ENCODE measurements at regions not wholly inside any gene's neighbourhood (a gene's known extent, or its start where the extent isn't known, plus 50 kb on each side); places are given as distances from the start of the nearest gene placed in this dataset.
"Not testable (repeated sequence)": the region's sequence is repeated elsewhere in the genome, so short reads cannot be mapped to it uniquely, and the experiment has no call there.

- Histone ChIP-seq H3K27ac (no peak overlapping the region), H3K36me3 (no peaks in the 10 kb centered on the region), H3K27me3 (no peaks in the 10 kb centered on the region), H3K4me3 (replicated peaks in 1 of 3) (no peak overlapping the region), H3K9me3 (no peaks in the 10 kb centered on the region), H3K4me1 (no peaks in the 10 kb centered on the region)
- intact Hi-C loops (cut with DNase I) = no loop called here
- no peak for TF ChIP-seq POLR2A (IDR thresholded peaks at IDR 0.05)
- TF ChIP-seq CTCF (IDR thresholded peaks at IDR 0.05) = no peak
- DNase-seq = no peak
- WGBS, 2 donors = 68 to 74% methylated on average over 3 of the region's 3 CpGs
Observed at GRCh38 chr1:176330782-176331181, 123.7 kb upstream of the COP1 start.

DNA sequence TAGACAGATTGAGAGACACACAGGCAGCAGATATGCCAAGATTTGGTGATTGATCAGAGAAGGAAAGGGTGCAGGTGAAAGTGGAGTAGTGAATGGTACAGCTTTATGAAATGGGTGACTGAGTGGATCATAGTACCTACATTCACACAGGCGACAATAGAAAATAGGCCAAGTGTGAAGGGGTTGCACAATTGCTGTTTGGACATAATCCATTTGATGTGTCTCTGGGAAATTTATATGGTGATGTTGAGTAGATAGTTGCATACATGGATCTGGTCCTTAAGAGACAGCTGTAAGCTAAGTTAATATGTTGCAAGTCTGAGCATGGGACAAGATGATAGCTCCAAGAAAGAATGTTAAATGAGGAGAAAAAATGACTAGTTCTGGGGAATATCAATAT lies 118.6 kb upstream of the COP1 start:
- intact Hi-C loops (cut with DNase I) = no loop called here
- Histone ChIP-seq H3K36me3 (no peaks in the 10 kb centered on the region), H3K4me1 (no peaks in the 10 kb centered on the region), H3K4me3 (replicated peaks in 1 of 3) (no peak overlapping the region), H3K27me3 (no peaks in the 10 kb centered on the region), H3K27ac (no peak overlapping the region), H3K9me3 (no peaks in the 10 kb centered on the region)
- no peak for DNase-seq
- TF ChIP-seq CTCF (IDR thresholded peaks at IDR 0.05) = no peak
- no peak for TF ChIP-seq POLR2A (IDR thresholded peaks at IDR 0.05)
- 94 to 100% methylated on average over 1 of the region's 1 CpG for WGBS, 2 donors

- no peak for DNase-seq
- WGBS, 2 donors = 62 to 73% methylated on average over 3 of the region's 3 CpGs
- Histone ChIP-seq H3K4me3 (replicated peaks in 1 of 3) (no peak overlapping the region), H3K4me1 (no peaks in the 10 kb centered on the region), H3K9me3 (no peaks in the 10 kb centered on the region), H3K36me3 (no peaks in the 10 kb centered on the region), H3K27ac (no peak overlapping the region), H3K27me3 (no peaks in the 10 kb centered on the region)
- TF ChIP-seq POLR2A (IDR thresholded peaks at IDR 0.05) (no peak), CTCF (IDR thresholded peaks at IDR 0.05) (no peak)
- intact Hi-C loops (cut with DNase I) = no loop called here
Observed at GRCh38 chr1:176323472-176323871, 116.4 kb upstream of the COP1 start.

GRCh38 chr1:176315519-176316220 lies 108.6 kb upstream of the COP1 start:
- DNase-seq = no peak

GRCh38 chr1:176296602-176297001 lies 89.5 kb upstream of the COP1 start:
- H3K4me1 ChIP-seq; H3K27ac ChIP-seq; intact Hi-C loops (cut with DNase I); DNase-seq; H3K9me3 ChIP-seq; H3K4me3 ChIP-seq (replicated peaks in 1 of 3); H3K36me3 ChIP-seq; H3K27me3 ChIP-seq: not testable (repeated sequence)
- 89 to 90% methylated on average over 6 of the region's 6 CpGs for WGBS, 2 donors

More at GRCh38 chr1:176315519-176316220, 108.6 kb upstream of the COP1 start:
- 63 to 74% methylated on average over 3 of the region's 3 CpGs for WGBS, 2 donors
- Histone ChIP-seq H3K9me3 (no peaks in the 10 kb centered on the region), H3K27ac (no peak overlapping the region), H3K27me3 (no peaks in the 10 kb centered on the region), H3K4me1 (no peaks in the 10 kb centered on the region), H3K4me3 (replicated peaks in 1 of 3) (no peak overlapping the region), H3K36me3 (no peaks in the 10 kb centered on the region)
- TF ChIP-seq POLR2A (IDR thresholded peaks at IDR 0.05) (no peak), CTCF (IDR thresholded peaks at IDR 0.05) (no peak)
- intact Hi-C loops (cut with DNase I) = no loop called here
